ENCODE measurements at regions not wholly inside any gene's neighbourhood (a gene's known extent, or its start where the extent isn't known, plus 50 kb on each side); places are given as distances from the start of the nearest gene placed in this dataset.

DNA sequence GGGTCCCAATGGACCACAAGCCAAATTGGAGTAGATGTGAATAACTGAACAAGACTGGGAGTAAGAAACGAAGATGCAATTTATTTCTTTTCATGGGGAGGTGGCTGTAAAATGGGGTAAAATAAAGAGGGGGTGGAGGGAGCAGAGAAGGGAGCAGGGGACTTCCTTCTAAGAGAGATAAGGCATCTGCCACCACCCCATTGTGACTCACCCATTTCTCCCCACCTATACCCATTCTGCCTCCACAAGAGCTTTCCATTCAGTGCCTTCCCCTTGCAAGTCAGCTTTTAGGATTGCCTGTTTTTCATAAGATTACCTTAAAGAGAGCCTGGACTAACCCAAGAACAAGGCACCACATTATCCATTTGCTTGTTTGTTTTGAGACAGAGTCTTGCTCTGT, 87.1 kb upstream of the PAX2 start:
- Histone ChIP-seq H3K9ac (no peak overlapping the region), H3K27me3 (ENCODE audit: insufficient read depth, low read depth) (peaks cover 27% of the 10 kb centered on the region; the same call in 1 of the 2 replicates), H3K79me2 (ENCODE audit: insufficient read depth, low read depth) (no peaks in the 10 kb centered on the region), H3K27ac (no peak overlapping the region), H3K36me3 (ENCODE audit: insufficient read depth) (no peaks in the 10 kb centered on the region), H3K4me3 (IDR thresholded peaks at IDR 0.05; ENCODE audit: insufficient read depth, low read depth, low read length) (no peak overlapping the region), H3K4me2 (no peak overlapping the region), H3K4me1 (ENCODE audit: low read depth, poor library complexity, severe bottlenecking) (no peaks in the 10 kb centered on the region), H2AFZ (ENCODE audit: low read depth) (no peak overlapping the region), H4K20me1 (ENCODE audit: insufficient read depth) (no peaks in the 10 kb centered on the region)
- TF ChIP-seq, protein P1, sequence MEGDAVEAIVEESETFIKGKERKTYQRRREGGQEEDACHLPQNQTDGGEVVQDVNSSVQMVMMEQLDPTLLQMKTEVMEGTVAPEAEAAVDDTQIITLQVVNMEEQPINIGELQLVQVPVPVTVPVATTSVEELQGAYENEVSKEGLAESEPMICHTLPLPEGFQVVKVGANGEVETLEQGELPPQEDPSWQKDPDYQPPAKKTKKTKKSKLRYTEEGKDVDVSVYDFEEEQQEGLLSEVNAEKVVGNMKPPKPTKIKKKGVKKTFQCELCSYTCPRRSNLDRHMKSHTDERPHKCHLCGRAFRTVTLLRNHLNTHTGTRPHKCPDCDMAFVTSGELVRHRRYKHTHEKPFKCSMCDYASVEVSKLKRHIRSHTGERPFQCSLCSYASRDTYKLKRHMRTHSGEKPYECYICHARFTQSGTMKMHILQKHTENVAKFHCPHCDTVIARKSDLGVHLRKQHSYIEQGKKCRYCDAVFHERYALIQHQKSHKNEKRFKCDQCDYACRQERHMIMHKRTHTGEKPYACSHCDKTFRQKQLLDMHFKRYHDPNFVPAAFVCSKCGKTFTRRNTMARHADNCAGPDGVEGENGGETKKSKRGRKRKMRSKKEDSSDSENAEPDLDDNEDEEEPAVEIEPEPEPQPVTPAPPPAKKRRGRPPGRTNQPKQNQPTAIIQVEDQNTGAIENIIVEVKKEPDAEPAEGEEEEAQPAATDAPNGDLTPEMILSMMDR (conservative IDR thresholded peaks at IDR 0.05; ENCODE audit: low read depth, low read length), result no peak

DNA sequence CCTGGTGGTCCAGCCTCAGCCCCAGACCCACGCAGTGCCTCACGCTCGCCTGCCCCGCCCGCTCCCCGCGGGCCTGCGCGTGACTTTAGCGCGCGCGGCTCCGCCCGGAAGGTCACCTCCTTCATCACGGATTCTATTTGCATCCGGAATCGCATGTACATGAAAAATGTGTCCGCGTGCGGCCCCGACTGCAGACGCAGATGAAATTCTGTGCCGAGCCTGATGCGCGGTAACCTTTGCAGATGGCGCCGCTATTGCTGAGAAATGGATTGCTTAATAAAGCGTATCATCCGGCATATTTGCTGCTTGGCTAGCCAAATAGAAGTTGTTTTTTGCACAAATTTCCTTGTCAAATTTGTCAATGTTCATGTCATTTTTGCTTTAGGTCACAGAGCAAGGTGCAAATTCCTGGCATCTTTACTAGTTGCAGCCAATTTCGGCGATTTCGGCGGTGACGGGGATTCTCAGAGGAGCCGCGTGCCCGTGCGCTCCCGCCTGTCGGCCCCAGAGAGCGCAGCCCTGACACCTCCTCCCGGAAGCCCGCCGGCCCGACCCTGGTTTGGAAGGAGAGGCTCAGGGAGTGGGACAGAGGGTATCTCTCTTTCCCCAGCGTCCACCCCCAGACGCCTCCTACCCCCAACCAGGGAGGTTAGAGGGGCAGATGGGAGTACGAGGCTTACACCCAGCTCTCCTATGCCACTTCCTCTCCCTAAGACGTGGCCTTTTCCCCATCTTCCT, 85.9 kb upstream of the PAX2 start:
- H2AFZ ChIP-seq (ENCODE audit: low read depth), result no peak overlapping the region
- no peak overlapping the region for H3K9ac ChIP-seq
- H3K4me2 ChIP-seq, result no peak overlapping the region
- H3K36me3 ChIP-seq (ENCODE audit: insufficient read depth), result no peaks in the 10 kb centered on the region
- no peaks in the 10 kb centered on the region for H4K20me1 ChIP-seq (ENCODE audit: insufficient read depth)
- no peaks in the 10 kb centered on the region for H3K79me2 ChIP-seq (ENCODE audit: insufficient read depth, low read depth)
- H3K4me3 ChIP-seq (IDR thresholded peaks at IDR 0.05; ENCODE audit: insufficient read depth, low read depth, low read length), result no peak overlapping the region
- TF ChIP-seq, protein P1 (conservative IDR thresholded peaks at IDR 0.05; ENCODE audit: low read depth, low read length), result no peak
- H3K27ac ChIP-seq, result no peak overlapping the region
- no peaks in the 10 kb centered on the region for H3K4me1 ChIP-seq (ENCODE audit: low read depth, poor library complexity, severe bottlenecking)
- H3K27me3 ChIP-seq (ENCODE audit: insufficient read depth, low read depth), result peaks cover 16% of the 10 kb centered on the region; the same call in 1 of the 2 replicates

DNA sequence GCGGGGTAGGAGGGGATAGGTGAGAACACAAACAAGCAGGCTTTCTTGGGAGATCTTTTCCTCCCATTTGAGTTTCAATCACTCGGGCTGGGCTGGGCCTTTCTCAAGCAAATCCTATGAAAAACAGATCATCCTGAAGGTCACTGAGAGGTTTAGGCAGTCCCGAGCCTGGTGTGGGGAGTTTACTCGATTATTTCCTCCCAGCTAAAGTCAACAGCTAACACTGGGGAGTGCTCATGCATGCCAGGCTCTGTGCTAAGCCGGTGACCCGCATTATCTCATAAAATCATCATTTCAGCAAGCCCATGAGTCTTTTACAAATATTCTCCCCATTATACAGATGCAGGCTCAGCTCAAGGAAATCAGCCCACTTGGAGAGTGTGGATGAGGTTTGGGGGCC, 85.0 kb upstream of the PAX2 start:
- no peaks in the 10 kb centered on the region for H3K79me2 ChIP-seq (ENCODE audit: insufficient read depth, low read depth)
- no peak overlapping the region for H3K9ac ChIP-seq
- TF ChIP-seq, protein P1 (conservative IDR thresholded peaks at IDR 0.05; ENCODE audit: low read depth, low read length), result no peak
- H3K4me3 ChIP-seq (IDR thresholded peaks at IDR 0.05; ENCODE audit: insufficient read depth, low read depth, low read length), result no peak overlapping the region
- no peak overlapping the region for H3K4me2 ChIP-seq
- H3K27ac ChIP-seq, result no peak overlapping the region
- H3K4me1 ChIP-seq (ENCODE audit: low read depth, poor library complexity, severe bottlenecking), result no peaks in the 10 kb centered on the region
- H3K36me3 ChIP-seq (ENCODE audit: insufficient read depth), result no peaks in the 10 kb centered on the region
- H3K27me3 ChIP-seq (ENCODE audit: insufficient read depth, low read depth), result peaks cover 11% of the 10 kb centered on the region; the same call in 1 of the 2 replicates
- no peaks in the 10 kb centered on the region for H4K20me1 ChIP-seq (ENCODE audit: insufficient read depth)
- H2AFZ ChIP-seq (ENCODE audit: low read depth), result no peak overlapping the region

DNA sequence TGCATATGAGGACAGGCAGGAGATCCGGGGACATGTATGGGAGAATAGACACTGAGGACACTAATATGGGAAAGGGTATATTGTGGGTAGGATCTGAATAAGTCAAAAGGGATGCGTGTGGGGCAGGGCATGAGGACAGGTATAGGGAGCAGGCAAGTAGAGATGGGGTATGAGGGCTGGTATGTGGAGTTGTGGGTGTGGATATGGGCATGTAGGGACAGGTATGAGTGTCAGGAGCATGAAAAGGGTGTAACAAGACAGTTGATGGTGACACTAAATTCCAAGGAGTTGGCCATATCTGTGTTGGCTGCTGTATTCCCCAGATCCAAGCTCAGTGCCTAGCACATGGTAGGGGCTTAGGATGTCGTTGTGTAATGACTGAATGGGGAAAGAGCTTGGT, 84.4 kb upstream of the PAX2 start:
- Histone ChIP-seq H2AFZ (ENCODE audit: low read depth) (no peak overlapping the region), H4K20me1 (ENCODE audit: insufficient read depth) (no peaks in the 10 kb centered on the region), H3K4me3 (IDR thresholded peaks at IDR 0.05; ENCODE audit: insufficient read depth, low read depth, low read length) (no peak overlapping the region), H3K27me3 (ENCODE audit: insufficient read depth, low read depth) (peaks cover 7% of the 10 kb centered on the region; the same call in 1 of the 2 replicates), H3K4me1 (ENCODE audit: low read depth, poor library complexity, severe bottlenecking) (no peaks in the 10 kb centered on the region), H3K79me2 (ENCODE audit: insufficient read depth, low read depth) (no peaks in the 10 kb centered on the region), H3K27ac (no peak overlapping the region), H3K36me3 (ENCODE audit: insufficient read depth) (no peaks in the 10 kb centered on the region), H3K4me2 (no peak overlapping the region), H3K9ac (no peak overlapping the region)
- TF ChIP-seq, protein P1 (conservative IDR thresholded peaks at IDR 0.05; ENCODE audit: low read depth, low read length), result no peak

Measured in KMS-11 (cell line).